Hematopoietic multipotent progenitor cell treated with erythropoietin and hydrocortisone succinate and interleukin-3 and kit ligand, for 15 days (in vitro differentiated cells): ENCODE measurements at regions not wholly inside any gene's neighbourhood (a gene's known extent, or its start where the extent isn't known, plus 50 kb on each side); places are given as distances from the start of the nearest gene placed in this dataset.

ENCODE experiments used
- DNase-seq: peaks from one replicate; pipeline ENCODE4 v3.0.0-alpha.2; 2015; ENCODE audit warnings: low spot score

GRCh38 chr6:147132889-147133288 is 71.3 kb upstream of the STXBP5 start:
- DNase-seq: no peak

DNA sequence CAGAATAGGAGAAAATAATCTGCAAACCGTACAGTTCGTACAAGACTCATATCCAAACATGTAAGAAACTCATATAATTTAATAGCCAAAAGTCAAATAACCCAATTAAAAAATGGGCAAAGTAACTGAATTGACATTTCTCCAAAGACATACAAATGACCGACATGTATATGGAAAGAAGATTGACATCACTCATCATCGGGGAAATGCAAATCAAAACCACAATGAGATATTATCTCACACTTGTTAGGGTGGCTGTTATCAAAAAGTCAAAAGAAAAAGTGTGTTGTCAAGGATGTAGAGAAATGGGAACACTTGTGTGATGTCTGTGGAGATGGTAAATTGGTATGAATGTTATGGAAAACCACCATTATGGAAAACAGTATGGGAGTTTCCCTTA is 70.5 kb upstream of the STXBP5 start:
- DNase-seq: no peak

DNA sequence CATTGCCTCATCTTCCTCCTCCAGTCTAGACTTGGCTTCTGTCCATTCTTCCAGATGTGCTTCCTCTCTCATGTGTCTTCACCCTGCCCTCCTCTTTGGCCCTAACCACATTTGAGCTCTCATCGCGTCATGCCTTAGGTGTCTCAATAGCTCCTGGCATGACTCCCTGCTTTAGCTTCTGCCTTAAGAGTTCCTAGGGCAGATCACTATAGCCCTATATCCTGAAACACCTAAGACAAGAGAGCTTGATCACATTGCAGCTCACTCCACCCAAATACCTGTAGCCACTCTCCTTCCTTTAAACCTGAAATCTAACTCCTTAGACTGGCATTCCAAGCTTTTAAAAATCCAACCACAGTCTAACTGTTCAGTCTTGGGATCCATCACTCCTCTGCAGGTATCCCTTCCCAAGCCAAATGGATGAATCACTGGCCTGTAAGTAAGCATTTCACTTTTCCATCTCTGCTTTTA is 69.0 kb upstream of the STXBP5 start:
- no peak for DNase-seq

GRCh38 chr6:147136057-147136456 is 68.2 kb upstream of the STXBP5 start:
- DNase-seq: no peak

- DNase-seq: no peak
These were observed 66.2 kb upstream of the STXBP5 start for GRCh38 chr6:147137986-147138385.

DNA sequence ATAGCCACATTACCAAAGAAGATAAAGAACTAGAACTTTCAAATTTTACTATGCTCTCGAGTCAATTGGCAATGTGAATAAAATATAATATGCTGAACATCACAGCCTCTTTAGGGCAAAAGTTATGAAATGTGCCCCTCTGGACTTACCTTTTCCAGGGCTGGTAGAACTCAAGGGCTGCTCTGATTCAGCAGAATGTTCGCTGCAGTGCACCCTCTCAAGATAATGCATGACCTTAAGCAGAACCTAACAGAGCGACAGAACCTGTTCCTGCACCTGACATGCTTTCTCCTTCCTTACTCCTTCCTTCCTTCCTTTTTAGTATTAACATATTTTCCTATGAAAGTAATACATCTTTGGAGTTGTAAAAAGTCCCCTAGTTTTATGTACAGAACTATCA is 65.4 kb upstream of the STXBP5 start:
- DNase-seq: no peak

DNA sequence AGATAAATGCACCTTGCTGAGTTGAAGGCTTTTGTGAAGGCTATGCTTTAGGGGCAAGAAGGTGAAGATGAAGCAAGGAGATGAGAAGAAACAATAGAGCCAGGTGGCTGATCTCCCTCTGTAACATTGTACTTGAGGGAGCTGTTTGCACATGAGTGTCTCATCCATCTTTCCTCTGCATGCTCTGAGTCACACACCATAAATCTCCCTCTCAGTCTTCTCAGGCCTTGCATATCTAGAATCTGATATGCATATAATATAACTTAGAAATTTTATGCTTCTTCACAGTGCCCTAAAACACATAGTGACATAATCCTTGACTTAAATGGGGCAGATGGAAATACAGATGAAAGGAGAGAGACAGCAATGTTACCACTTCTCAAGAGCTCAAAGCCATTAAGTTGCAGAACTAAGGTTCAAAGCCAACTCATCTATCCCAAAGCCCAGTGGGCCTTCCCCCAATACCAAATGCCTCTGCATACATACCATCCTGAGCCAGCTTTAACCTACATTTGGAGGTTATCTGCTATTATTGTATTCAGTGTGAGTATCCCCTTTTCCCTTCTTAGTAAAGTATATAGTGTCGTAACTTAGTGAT is 62.4 kb upstream of the STXBP5 start:
- DNase-seq: no peak

- no peak for DNase-seq
These were observed 61.5 kb upstream of the STXBP5 start for GRCh38 chr6:147142684-147143245.

GRCh38 chr6:147149092-147149491 is 55.1 kb upstream of the STXBP5 start:
- no peak for DNase-seq

DNA sequence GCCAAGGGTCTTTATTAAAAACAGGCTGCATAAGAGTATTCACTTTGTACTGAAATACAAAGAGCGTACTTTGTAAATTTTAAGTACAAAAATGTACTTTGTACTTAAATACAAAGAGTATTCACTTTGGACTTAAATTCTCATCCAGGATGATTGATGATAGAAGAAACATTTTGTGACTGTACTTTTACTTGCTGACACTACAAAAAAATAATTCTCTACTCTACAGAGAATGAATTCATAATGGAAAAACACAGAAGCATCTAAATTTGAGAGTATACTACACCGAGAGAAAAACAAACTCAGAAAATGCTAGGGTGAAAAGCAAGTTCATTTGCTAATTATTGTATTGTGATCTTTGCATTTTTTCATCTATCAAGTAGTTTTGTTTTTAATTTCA is 54.4 kb upstream of the STXBP5 start:
- DNase-seq: no peak

DNA sequence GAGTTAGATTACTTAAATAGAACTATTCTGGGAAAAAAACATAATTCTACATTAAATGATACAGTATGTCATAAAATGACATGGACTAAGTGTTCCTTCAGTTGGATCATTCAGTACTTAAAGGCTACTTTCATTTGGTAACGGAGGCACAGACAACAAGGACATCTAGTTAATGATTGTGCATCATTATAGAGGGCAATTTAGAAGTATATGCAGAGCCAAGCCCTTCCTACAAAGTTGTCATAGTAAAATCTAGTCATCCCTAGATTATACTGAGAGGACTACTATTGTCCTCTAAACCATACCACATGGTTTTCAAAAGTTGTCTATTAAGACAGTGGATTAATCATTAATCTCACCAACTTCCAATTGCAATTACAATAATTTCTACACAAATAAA is 53.9 kb upstream of the STXBP5 start:
- DNase-seq: no peak
